ENCODE measurements at regions not wholly inside any gene's neighbourhood (a gene's known extent, or its start where the extent isn't known, plus 50 kb on each side); places are given as distances from the start of the nearest gene placed in this dataset.

DNA sequence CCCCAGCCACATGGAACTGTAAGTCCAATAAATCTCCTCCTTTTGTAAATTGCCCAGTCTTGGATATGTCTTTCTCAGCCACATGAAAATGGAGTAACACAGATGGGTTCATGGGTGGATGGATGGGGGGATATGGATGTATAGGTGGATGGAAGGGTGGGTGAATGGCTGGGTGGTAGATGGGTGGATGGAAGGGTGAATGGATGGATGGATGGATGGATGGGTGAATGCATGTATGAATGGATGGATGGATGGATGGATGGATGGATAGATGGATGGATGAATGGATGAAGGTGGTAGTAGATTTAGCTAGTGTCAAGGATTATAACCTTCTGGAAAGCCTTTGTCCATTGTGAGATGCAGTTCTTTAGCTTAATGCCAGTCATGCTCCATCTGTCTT, 146.1 kb upstream of the ATP2B2 start:
- TF ChIP-seq, protein P1, sequence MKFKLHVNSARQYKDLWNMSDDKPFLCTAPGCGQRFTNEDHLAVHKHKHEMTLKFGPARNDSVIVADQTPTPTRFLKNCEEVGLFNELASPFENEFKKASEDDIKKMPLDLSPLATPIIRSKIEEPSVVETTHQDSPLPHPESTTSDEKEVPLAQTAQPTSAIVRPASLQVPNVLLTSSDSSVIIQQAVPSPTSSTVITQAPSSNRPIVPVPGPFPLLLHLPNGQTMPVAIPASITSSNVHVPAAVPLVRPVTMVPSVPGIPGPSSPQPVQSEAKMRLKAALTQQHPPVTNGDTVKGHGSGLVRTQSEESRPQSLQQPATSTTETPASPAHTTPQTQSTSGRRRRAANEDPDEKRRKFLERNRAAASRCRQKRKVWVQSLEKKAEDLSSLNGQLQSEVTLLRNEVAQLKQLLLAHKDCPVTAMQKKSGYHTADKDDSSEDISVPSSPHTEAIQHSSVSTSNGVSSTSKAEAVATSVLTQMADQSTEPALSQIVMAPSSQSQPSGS (CRISPR knock-in tag; IDR thresholded peaks at IDR 0.05; ENCODE audit: borderline replicate concordance, low read depth): no peak
- TF ChIP-seq, protein P2, sequence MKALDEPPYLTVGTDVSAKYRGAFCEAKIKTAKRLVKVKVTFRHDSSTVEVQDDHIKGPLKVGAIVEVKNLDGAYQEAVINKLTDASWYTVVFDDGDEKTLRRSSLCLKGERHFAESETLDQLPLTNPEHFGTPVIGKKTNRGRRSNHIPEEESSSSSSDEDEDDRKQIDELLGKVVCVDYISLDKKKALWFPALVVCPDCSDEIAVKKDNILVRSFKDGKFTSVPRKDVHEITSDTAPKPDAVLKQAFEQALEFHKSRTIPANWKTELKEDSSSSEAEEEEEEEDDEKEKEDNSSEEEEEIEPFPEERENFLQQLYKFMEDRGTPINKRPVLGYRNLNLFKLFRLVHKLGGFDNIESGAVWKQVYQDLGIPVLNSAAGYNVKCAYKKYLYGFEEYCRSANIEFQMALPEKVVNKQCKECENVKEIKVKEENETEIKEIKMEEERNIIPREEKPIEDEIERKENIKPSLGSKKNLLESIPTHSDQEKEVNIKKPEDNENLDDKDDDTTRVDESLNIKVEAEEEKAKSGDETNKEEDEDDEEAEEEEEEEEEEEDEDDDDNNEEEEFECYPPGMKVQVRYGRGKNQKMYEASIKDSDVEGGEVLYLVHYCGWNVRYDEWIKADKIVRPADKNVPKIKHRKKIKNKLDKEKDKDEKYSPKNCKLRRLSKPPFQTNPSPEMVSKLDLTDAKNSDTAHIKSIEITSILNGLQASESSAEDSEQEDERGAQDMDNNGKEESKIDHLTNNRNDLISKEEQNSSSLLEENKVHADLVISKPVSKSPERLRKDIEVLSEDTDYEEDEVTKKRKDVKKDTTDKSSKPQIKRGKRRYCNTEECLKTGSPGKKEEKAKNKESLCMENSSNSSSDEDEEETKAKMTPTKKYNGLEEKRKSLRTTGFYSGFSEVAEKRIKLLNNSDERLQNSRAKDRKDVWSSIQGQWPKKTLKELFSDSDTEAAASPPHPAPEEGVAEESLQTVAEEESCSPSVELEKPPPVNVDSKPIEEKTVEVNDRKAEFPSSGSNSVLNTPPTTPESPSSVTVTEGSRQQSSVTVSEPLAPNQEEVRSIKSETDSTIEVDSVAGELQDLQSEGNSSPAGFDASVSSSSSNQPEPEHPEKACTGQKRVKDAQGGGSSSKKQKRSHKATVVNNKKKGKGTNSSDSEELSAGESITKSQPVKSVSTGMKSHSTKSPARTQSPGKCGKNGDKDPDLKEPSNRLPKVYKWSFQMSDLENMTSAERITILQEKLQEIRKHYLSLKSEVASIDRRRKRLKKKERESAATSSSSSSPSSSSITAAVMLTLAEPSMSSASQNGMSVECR (CRISPR knock-in tag; IDR thresholded peaks at IDR 0.05; ENCODE audit: borderline replicate concordance): no peak
- TF ChIP-seq, protein P3, sequence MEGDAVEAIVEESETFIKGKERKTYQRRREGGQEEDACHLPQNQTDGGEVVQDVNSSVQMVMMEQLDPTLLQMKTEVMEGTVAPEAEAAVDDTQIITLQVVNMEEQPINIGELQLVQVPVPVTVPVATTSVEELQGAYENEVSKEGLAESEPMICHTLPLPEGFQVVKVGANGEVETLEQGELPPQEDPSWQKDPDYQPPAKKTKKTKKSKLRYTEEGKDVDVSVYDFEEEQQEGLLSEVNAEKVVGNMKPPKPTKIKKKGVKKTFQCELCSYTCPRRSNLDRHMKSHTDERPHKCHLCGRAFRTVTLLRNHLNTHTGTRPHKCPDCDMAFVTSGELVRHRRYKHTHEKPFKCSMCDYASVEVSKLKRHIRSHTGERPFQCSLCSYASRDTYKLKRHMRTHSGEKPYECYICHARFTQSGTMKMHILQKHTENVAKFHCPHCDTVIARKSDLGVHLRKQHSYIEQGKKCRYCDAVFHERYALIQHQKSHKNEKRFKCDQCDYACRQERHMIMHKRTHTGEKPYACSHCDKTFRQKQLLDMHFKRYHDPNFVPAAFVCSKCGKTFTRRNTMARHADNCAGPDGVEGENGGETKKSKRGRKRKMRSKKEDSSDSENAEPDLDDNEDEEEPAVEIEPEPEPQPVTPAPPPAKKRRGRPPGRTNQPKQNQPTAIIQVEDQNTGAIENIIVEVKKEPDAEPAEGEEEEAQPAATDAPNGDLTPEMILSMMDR (IDR thresholded peaks at IDR 0.05): no peak
- TF ChIP-seq, protein P4, sequence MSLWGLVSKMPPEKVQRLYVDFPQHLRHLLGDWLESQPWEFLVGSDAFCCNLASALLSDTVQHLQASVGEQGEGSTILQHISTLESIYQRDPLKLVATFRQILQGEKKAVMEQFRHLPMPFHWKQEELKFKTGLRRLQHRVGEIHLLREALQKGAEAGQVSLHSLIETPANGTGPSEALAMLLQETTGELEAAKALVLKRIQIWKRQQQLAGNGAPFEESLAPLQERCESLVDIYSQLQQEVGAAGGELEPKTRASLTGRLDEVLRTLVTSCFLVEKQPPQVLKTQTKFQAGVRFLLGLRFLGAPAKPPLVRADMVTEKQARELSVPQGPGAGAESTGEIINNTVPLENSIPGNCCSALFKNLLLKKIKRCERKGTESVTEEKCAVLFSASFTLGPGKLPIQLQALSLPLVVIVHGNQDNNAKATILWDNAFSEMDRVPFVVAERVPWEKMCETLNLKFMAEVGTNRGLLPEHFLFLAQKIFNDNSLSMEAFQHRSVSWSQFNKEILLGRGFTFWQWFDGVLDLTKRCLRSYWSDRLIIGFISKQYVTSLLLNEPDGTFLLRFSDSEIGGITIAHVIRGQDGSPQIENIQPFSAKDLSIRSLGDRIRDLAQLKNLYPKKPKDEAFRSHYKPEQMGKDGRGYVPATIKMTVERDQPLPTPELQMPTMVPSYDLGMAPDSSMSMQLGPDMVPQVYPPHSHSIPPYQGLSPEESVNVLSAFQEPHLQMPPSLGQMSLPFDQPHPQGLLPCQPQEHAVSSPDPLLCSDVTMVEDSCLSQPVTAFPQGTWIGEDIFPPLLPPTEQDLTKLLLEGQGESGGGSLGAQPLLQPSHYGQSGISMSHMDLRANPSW (CRISPR knock-in tag; conservative IDR thresholded peaks at IDR 0.05; ENCODE audit: low read depth): no peak
- no peak for TF ChIP-seq ZNF121 (CRISPR knock-in tag; IDR thresholded peaks at IDR 0.05)
- TF ChIP-seq, protein P5, sequence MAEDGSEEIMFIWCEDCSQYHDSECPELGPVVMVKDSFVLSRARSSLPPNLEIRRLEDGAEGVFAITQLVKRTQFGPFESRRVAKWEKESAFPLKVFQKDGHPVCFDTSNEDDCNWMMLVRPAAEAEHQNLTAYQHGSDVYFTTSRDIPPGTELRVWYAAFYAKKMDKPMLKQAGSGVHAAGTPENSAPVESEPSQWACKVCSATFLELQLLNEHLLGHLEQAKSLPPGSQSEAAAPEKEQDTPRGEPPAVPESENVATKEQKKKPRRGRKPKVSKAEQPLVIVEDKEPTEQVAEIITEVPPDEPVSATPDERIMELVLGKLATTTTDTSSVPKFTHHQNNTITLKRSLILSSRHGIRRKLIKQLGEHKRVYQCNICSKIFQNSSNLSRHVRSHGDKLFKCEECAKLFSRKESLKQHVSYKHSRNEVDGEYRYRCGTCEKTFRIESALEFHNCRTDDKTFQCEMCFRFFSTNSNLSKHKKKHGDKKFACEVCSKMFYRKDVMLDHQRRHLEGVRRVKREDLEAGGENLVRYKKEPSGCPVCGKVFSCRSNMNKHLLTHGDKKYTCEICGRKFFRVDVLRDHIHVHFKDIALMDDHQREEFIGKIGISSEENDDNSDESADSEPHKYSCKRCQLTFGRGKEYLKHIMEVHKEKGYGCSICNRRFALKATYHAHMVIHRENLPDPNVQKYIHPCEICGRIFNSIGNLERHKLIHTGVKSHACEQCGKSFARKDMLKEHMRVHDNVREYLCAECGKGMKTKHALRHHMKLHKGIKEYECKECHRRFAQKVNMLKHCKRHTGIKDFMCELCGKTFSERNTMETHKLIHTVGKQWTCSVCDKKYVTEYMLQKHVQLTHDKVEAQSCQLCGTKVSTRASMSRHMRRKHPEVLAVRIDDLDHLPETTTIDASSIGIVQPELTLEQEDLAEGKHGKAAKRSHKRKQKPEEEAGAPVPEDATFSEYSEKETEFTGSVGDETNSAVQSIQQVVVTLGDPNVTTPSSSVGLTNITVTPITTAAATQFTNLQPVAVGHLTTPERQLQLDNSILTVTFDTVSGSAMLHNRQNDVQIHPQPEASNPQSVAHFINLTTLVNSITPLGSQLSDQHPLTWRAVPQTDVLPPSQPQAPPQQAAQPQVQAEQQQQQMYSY (CRISPR knock-in tag; IDR thresholded peaks at IDR 0.05): no peak
- TF ChIP-seq, protein P6, sequence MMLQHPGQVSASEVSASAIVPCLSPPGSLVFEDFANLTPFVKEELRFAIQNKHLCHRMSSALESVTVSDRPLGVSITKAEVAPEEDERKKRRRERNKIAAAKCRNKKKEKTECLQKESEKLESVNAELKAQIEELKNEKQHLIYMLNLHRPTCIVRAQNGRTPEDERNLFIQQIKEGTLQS (CRISPR knock-in tag; conservative IDR thresholded peaks at IDR 0.05): no peak
- TF ChIP-seq NFATC4 (CRISPR knock-in tag; IDR thresholded peaks at IDR 0.05): no peak
- TF ChIP-seq, protein P7, sequence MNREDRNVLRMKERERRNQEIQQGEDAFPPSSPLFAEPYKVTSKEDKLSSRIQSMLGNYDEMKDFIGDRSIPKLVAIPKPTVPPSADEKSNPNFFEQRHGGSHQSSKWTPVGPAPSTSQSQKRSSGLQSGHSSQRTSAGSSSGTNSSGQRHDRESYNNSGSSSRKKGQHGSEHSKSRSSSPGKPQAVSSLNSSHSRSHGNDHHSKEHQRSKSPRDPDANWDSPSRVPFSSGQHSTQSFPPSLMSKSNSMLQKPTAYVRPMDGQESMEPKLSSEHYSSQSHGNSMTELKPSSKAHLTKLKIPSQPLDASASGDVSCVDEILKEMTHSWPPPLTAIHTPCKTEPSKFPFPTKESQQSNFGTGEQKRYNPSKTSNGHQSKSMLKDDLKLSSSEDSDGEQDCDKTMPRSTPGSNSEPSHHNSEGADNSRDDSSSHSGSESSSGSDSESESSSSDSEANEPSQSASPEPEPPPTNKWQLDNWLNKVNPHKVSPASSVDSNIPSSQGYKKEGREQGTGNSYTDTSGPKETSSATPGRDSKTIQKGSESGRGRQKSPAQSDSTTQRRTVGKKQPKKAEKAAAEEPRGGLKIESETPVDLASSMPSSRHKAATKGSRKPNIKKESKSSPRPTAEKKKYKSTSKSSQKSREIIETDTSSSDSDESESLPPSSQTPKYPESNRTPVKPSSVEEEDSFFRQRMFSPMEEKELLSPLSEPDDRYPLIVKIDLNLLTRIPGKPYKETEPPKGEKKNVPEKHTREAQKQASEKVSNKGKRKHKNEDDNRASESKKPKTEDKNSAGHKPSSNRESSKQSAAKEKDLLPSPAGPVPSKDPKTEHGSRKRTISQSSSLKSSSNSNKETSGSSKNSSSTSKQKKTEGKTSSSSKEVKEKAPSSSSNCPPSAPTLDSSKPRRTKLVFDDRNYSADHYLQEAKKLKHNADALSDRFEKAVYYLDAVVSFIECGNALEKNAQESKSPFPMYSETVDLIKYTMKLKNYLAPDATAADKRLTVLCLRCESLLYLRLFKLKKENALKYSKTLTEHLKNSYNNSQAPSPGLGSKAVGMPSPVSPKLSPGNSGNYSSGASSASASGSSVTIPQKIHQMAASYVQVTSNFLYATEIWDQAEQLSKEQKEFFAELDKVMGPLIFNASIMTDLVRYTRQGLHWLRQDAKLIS (CRISPR knock-in tag; IDR thresholded peaks at IDR 0.05; ENCODE audit: borderline replicate concordance): no peak
- TF ChIP-seq RORB (CRISPR knock-in tag; IDR thresholded peaks at IDR 0.05): no peak
- TF ChIP-seq, protein P8, sequence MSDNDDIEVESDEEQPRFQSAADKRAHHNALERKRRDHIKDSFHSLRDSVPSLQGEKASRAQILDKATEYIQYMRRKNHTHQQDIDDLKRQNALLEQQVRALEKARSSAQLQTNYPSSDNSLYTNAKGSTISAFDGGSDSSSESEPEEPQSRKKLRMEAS (CRISPR knock-in tag; IDR thresholded peaks at IDR 0.05): no peak
- no peak for TF ChIP-seq FOXK1 (CRISPR knock-in tag; IDR thresholded peaks at IDR 0.05)
- TF ChIP-seq, protein P9, sequence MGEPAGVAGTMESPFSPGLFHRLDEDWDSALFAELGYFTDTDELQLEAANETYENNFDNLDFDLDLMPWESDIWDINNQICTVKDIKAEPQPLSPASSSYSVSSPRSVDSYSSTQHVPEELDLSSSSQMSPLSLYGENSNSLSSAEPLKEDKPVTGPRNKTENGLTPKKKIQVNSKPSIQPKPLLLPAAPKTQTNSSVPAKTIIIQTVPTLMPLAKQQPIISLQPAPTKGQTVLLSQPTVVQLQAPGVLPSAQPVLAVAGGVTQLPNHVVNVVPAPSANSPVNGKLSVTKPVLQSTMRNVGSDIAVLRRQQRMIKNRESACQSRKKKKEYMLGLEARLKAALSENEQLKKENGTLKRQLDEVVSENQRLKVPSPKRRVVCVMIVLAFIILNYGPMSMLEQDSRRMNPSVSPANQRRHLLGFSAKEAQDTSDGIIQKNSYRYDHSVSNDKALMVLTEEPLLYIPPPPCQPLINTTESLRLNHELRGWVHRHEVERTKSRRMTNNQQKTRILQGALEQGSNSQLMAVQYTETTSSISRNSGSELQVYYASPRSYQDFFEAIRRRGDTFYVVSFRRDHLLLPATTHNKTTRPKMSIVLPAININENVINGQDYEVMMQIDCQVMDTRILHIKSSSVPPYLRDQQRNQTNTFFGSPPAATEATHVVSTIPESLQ (CRISPR knock-in tag; IDR thresholded peaks at IDR 0.05): no peak
